NCI-H1694 (cell line): ENCODE measurements at regions not wholly inside any gene's neighbourhood (a gene's known extent, or its start where the extent isn't known, plus 50 kb on each side); places are given as distances from the start of the nearest gene placed in this dataset.
A peak's percentile ranks its signal among the peaks of the same experiment; 100 is the strongest.
"Not testable (repeated sequence)": the region's sequence is repeated elsewhere in the genome, so short reads cannot be mapped to it uniquely, and the experiment has no call there.

Experiments used
- DNase-seq: peaks from one replicate; lab custom pipeline; 2025; lab: John Stamatoyannopoulos, UW

DNA sequence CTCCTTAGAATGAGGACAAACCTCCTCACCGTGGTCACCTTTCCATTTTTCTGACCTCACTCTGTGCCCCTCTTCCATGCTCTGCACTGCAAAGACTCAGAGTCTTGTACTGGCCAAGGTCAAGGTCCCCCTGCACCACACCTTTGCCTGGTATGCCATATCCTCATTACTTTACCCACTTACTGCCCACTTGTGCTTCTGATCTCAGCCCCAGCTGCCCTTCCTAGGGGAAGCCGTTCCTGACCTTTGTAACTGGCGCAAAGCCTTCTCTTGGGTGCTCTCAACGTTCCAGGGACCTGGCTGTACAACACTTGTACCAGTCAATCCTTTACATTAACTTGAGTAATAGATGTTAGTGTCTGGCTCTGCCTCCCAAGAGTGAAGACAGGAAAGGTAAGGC lies 256.0 kb downstream of the SV2B start:
- DNase-seq = no peak

DNA sequence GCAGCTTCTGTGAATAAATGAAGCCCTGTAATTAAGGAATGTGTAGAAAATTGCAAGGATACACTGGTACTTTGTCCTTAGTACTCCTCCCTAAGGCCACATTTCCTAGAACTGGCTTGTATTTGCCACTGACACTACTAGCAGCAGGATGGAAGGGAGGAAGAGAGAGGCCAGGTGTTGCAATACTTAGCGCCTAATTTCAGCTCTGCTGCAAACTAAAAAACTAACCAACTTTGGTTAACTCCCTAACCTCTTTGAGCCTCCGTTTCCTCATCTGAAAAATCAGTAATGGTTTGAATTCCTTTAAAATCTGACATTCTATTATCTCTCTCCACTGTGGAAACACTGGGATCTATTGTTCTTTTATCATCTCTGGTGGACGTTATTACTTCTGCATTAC lies 257.0 kb downstream of the SV2B start:
- DNase-seq = no peak

DNA sequence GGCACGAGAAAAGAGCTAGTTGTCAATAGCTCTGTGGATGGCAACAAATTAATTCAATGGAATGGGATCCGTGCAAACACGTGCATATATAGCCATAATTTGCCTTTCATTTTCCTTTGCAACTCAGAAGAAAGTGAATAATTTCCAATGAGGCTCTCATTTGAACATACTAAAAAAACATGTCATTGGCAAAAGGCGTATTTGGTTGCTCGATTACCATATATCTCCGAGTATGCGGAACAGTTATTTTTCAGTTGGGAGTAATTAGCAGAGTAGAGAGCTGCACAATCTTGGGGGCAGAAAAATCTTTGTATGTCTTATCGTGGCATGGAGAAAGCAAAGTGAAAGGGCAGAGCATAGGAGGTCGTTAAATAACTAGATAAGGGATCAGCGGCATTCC lies 257.4 kb downstream of the SV2B start:
- no peak for DNase-seq

DNA sequence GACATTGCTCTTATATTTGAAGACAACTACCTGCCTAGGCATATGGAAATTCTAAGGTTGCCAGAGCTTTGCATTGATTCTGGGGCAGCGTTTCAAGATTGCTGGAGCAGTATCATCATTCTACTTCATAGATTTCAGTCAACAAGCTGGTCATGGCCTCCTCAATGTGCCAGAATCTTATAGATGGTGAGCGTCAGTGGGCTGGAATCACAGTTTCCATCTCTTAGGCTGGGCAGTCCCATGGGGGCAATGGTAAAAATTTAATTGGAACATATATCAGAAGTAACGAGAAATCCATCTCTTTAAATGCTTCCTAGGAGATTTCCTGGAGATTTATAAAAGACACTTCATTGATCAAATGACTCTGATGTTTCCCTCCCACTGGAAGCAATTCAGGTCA lies 258.3 kb downstream of the SV2B start:
- no peak for DNase-seq

DNA sequence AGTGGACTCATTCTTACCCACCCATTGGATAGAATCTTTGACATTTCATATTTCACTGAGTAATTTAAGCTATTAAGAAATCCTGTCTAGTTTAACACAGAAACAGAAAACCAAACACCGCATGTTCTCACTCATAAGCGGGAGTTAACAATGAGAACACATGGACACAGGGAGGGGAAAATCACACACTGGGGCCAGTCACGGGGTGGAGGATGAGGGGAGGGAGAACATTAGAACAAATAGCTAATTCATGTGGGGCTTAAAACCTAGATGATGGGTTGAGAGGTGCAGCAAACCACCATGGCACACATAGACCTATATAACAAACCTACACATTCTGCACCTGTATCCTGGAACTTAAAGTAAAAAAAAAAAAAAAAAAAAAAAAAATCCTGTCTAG lies 261.6 kb downstream of the SV2B start:
- not testable (repeated sequence) for DNase-seq

DNA sequence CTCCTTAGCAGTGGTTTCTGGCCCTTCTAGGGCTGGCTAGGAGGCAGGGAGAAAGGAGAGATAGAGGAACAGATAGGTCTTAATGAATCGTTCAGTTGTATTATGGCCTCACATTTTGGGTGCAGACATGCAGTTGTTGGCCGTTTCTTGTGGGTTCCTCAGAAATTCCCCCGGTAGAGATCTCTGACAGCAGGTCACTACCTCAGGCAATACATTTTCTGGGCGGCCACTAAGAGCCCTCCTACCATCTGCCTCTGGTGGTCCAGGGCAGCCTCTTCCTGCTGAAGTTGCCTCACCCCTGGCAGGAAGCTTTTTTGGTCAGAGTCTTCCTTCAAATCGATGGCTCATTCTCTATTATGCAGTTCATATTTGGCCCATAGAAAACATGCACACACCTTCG lies 266.1 kb downstream of the SV2B start:
- DNase-seq = no peak

DNA sequence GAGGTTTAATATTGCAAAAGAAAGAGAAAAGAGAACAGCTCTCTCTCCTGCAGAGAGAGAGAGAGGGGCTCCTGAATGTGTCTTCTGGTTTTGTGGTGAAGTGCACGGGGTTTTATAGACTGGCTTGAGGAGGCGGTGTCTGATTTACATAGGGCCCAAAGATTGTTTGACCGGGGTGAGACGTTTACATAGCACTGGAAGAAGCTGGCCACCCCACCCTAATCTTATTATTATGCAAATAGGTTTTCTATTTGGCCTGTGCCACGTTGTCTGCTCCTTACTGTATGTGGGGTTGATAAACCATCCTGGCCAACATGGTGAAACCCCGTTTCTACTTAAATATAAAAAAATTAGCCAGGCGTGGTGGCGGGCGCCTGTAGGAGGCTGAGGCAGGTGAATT lies 268.6 kb downstream of the SV2B start:
- DNase-seq = no peak

DNA sequence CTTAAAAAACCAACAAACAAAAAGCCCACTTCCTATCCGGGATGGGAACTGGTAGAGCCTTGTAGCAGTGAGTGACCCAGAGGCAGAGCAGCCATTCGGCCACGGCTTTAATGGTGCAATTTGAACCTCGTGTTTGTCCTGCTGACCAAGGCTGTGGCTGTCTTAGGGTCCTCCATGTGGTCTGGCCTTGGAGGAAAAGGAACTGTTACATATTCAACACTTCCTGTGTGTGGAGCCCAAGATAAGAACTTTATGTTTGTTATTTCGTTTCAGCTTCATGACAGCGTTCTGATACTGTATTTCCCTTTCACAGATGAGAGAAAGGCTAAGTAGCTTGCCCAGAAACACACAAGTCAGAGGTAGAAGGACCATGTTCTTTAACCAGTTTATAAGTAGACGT lies 269.8 kb downstream of the SV2B start:
- DNase-seq = no peak

DNA sequence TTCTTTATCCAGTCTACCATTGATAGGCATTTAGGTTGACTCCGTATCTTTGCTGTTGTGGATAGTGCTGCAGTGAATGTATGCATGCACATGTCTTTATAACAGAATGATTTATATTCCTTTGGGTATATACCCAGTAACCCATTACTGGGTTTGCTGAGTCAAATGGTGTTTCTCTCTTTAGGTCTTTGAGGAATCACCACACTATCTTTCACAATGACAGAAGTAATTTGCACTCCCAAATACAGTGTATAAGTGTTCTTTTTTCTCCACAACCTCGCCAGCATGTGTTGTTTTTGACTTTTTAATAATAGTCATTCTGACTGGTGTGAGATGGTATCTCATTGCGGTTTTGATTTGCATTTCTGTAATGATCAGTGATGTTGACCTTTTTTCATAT lies 271.3 kb downstream of the SV2B start:
- DNase-seq = not testable (repeated sequence)

DNA sequence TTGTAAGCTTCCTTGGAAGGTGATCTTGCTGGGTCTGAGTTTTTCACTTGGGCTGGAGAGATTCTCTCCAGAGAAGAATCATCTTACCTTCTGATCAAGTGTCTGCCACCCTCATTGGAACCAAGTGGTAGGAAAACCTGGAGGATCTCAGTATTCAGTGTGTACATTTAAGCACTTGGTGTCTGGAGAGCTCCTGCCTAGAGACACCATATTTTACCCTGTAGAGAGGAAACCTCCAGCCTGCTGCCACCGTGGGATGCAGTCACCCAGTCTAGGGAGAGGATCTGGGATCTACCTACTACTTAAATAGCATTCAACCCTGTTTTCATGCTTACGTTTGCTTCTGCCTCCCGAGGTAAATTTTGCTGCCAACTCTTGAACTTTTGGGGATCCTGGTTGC lies 274.3 kb downstream of the SV2B start:
- DNase-seq = no peak

DNA sequence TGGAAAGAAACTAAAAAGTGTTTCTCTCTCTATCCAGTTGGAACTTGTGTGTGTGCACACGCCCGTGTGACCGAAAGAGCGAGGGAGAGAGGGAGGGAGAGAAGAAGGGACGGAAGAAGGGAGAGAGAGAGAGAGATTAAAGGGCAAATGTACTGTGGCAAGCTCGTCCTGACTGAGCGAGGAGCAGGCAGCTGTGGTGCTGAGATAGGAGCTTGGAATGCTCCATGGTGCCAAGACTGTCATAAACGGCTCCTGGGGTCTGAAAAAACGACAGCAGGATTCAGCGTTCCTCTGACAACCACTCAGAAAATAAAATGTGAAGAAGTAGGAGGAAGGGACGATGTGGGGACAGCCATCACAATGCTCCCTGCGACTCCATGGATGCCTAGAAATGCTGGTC lies 276.0 kb downstream of the SV2B start:
- no peak for DNase-seq

DNA sequence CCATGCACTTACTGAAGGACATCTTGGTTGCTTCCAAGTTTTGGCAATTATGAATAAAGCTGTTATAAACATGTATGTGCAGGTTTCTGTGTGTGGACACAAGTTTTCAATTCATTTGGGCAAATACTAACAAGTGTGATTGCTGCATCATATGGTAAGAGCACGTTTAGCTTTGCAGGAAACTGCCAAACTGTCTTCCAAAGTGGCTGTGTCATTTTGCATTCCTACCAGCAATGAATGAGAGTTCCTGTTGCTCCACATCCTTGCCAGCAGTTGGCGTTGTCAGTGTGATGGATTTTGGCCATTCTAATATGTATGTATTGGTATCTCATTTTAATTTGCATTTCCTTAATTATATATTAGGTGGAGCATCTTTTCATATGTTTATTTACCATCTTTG lies 280.1 kb downstream of the SV2B start:
- no peak for DNase-seq

DNA sequence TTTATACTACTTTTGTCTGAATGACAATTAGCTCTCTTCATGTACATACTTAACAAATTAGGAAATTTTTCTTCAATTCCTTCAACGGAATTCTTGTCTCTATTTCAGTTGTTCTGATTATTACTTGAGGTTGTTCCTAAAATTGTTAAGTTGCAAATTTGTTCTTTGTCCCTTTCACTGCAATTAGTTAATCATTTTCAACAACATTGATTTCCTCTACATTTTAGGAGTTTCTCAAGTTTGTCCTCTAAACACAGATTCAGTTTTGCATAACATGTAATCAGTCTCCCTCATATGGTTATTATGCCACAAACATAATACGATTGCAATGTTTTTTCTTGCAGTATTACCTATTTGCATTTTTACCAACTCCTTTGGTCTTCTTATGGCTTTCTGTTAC lies 283.5 kb downstream of the SV2B start:
- DNase-seq = no peak

DNA sequence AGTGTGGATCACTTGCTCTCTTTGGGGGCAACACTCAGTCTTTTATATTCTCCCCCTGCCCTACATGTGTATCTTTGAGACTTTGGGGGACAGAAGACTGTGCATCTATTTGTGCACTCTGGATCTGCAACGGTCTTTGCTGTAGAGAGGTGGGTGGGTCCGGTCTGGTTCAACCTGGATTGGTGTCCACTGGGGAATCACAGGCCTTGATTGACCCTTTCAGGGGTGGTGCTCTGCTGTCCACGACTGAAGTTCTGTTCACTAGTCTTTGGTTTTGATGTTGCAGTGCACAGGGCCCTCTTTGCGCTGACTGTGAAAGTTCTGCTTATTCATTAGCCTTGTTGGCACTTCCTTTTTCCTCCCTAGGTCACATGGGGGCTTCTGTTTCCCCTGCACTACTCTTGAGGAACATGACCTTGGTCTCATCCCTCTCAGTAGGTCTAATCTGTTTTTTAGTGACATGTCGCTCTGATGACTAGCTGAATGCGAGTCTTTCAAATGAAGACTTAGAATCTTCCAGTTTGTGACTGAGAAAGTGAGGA lies 284.2 kb downstream of the SV2B start:
- DNase-seq = no peak

DNA sequence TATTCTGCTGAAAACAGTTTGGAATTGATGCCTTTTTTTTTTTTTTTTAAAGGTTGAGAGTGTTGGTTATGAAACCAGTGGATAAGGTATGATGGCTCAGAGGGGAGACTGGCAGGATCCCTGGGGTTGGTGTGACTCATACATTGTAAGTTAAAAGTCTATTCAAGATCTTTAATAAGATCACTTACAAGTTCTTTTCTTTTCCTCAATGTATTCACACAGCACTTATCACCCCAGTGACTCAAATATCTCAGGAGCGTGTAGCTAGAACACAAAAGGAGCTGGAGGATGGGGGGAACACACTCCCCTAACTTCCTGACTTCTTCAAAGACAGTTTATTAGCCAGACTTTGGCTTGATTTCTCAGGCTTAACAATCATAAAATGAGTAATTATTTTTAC lies 285.3 kb downstream of the SV2B start:
- no peak for DNase-seq

DNA sequence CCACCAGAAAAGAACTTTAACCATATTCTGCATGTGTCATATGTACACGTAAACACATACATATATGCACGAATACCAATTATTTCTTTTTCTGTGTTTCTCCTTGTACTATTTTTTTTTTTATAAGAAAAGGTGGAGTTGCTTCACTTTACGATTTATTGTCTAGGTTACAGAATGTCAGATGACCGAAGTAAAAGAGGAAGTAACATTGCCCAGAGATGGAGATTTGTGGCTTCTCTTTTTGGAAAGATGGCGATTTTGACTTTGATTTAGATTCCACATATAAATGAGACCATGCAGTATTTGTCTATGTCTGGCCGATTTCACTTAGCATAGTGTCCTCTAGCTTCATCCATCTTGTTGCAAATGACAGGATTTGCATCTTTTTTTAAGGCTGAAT lies 293.1 kb downstream of the SV2B start:
- no peak for DNase-seq

DNA sequence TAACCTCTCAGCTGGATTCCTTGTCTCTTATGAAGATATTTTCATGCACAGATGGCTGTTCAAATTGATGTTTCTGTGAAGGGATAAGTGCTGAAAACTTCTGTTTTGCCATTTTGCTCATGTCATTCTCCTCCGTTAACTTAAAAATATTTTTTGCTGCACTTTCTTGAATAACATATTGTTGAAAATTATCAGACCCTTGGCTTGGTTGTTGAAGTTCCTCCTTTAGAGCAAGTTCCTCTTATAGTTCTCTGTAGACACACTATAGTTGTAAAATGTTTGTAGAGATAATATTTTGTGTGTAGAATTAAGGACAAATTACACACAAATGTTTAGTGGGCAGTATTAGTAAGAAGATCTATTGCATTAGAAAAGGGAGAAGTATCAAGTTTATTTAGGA lies 300.4 kb downstream of the SV2B start:
- no peak for DNase-seq

DNA sequence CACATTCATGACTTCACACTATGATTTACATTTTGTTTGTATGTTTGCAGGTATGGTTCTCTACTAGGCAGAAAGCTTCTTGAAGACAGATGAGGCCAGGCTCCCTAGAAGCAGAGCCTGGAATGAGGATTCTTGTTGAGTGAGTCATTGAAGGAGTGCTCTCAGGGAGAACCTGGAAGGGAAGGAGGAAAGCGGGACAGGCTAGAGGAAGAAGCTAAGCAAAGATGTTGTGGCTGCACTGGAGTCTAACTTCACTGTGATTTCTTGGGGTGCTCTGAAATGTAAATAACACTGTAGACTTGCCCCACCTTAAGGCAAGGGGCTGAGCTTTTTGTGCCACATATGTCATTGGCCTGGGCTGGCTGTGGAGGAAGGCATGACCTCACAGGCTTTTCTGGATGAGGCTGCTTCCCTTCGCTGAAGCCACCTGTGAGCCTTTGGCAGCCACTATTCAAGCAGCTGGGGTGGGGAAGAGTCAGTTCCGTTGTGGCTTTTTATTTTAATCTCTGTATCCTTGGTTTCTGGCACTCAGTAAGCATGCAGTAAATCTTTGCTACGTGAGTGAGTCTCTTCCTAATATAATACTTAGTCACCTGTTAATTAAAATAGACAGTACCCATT lies 307.3 kb downstream of the SV2B start:
- peak; percentile 80 for DNase-seq

DNA sequence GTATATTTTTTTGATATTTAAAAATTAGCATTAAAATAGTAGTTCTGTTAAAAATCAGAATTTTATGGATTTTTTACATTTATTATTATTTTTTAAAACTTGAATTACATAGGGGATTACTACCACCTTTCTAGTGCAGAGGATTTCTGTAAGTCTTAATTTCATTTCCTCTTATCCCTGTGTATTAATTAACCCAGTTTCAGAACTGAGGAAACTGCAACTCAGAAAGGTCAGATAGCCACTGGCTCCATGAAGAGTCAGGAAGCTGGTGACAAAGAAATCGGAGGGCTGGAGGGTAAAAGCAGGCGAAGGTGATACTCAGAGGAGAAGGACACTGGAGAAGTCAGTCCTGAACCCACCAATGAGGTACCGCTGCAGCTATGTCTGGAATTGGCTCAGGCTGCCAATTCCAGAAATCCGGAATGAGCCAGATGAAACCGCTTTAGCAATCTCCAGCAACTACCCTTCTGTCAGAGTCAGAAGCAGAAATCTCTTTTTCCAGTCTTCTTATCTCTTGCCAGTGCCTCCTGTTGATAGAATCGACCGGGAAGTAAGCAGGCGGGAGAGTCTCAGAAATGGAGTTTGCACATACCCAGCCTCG lies 308.5 kb downstream of the SV2B start:
- no peak for DNase-seq

DNA sequence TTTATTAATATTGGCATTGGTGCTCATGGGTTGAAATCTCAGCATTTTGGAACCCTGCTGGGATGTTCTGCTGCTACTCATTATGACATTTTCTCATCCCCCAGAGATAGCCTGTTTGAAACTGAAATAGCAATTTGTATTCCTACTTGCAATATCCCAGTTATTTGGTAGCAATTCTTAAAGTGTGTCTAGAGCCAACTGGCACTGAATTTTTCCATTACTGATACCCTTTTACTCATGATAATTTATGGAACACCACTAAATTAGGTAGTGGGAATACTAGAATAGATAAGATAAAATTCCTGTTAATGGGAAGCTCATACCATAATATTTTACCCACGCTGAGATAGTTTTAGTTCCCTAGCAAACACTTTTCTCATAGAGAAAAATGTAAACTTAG lies 309.3 kb downstream of the SV2B start:
- no peak for DNase-seq

DNA sequence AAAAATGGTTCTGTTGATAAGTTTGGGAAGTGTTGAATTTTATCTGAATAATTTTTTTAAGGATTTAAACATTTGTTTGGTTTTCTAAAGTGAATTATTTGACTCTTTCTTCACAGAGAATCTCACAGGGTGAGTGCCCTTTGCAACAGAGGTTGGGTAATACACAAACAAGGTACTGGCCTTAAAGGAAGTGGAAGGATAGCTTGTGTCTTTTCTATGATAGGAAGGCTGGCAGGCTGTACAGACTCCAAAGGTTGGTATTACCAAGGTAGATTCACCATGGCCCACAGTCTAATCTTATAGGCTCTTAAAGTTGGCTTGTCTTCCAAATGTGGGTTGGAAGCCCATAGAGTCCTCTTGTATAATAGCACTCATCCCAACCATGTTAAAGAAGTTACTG lies 311.5 kb downstream of the SV2B start:
- no peak for DNase-seq

DNA sequence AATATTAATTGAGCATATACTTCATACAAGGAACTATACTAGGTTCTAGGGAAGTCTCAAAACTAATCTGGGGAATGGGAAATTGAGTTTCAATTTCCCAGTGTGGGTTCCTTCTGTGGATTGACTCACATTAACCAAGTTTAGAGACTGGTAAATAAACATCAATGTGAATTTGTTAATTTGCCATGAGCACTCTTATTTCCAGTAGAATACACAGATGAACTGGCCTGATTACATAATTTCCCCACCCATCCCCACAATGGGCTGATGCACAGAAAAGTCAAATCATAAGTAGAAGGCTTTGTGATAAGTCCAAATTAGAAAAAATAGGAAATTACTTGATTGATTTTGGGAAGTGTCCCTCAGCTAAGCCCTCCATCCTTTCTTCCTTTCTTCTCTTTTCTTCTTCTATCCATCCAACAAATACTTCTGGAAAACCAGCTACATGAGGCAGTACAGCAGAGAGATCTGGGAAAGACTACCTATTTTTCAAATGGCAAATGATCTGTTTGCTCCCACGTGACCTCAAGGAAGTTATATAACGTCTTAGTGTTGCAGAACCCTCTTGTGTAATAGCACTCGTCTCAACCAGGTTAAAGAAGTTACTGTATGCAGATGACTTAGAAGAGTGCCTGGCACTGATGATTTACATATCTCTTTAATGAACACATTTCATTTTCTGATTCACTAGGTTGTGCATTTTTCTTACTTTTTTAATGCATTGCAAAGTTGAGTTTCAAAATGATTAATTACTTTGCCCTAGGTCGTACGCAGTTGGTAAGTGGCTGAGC lies 312.3 kb downstream of the SV2B start:
- DNase-seq = no peak

DNA sequence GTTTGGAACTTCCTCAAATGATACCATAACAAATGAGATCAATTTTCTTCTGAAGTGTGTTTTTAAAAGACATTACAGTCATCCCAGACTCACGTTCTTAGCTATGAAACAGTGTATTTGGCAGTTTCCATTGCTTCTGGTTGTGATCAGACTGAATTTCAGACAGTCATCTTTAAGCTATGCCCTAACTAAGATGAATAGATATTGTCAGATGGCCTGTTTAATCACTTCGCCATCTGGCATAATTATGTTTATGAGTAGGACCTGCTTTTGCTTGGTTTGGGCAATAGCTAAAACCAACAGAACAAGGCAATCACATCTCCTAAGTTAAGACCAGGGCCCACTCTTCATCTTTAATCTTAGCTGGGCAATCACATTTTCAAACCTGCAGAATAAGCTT lies 313.1 kb downstream of the SV2B start:
- peak; percentile 83 for DNase-seq
